HCT116 (cell line): ENCODE measurements at regions not wholly inside any gene's neighbourhood (a gene's known extent, or its start where the extent isn't known, plus 50 kb on each side); places are given as distances from the start of the nearest gene placed in this dataset.

ENCODE experiments used
- ATAC-seq: fragments of 200-7000 bp; cut with Tn5 transposase; 2 replicates; pipeline ENCODE4 v1.9.1; 2020; ENCODE audit warnings: mild to moderate bottlenecking, moderate library complexity
- BruUV-seq: library from RNA; stranded (reverse); fragments of 400-500 nt; replicated peaks from 2 replicates; lab custom pipeline; 2021; lab: Mats Ljungman, UMichigan
- CTCF ChIA-PET: fragments of 300-600 bp; sonication (Branson Sonifier 250); formaldehyde crosslinking; loops from one replicate; lab custom pipeline; 2021; ENCODE audit warnings: antibody characterized with exemption; lab: Charles Lee
- POLR2A ChIA-PET: fragments of 300-600, 350-600 bp; sonication (Branson Sonifier 250); formaldehyde crosslinking; loops from one replicate; lab custom pipeline; 2021; ENCODE audit warnings: antibody characterized with exemption; lab: Charles Lee
- RAD21 ChIA-PET, 2 experiments: fragments of 300-600 bp; sonication (Branson Sonifier 250); formaldehyde crosslinking; loops; one replicate each; lab custom pipeline; 2023; ENCODE audit warnings: low total read pairs in 2 of 2; ENCODE audit not compliant: uncharacterized antibody in 2 of 2, unreplicated experiment in 2 of 2, low non-redundant PET in 1 of 2; lab: Charles Lee
- DNase-seq: peaks from one replicate; pipeline ENCODE4 v3.0.0-alpha.2; 2010; ENCODE audit warnings: low read depth, low spot score
- H2AFZ ChIP-seq: fragments of 200-600 bp; shearing (Covaris generic), sonication (generic); 2 replicates; pipeline ENCODE4 v1.6.1; 2017; ENCODE audit warnings: low read depth, mixed run types, mixed read lengths, antibody characterized with exemption, low read length; ENCODE audit not compliant: poor library complexity, severe bottlenecking
- H3K27ac ChIP-seq: 2 replicates; pipeline ENCODE4 v1.5.1; 2012; ENCODE audit warnings: low read depth, low read length
- H3K27me3 ChIP-seq: fragments of 200-600 bp; sonication (generic); 2 replicates; pipeline ENCODE4 v1.6.1; 2016; ENCODE audit warnings: mixed run types, low read length, mixed read lengths; ENCODE audit not compliant: insufficient read depth
- H3K36me3 ChIP-seq, 2 experiments: fragments of 200-500 bp in 1 of 2; fragments of 200-600 bp in 1 of 2; sonication (Bioruptor generic) in 1 of 2; sonication (generic) in 1 of 2; 2 replicates each; pipeline versions ENCODE4 v1.5.1 to v1.6.1; 2014 to 2016; ENCODE audit warnings: low read length in 2 of 2, inconsistent platforms in 1 of 2, mixed read lengths in 1 of 2, mixed run types in 1 of 2; ENCODE audit not compliant: insufficient read depth in 2 of 2, control insufficient read depth in 1 of 2
- H3K4me1 ChIP-seq, 2 experiments: fragments of 200-600 bp in 1 of 2; sonication (generic) in 1 of 2; 2 replicates each; pipeline versions ENCODE4 v1.5.1 to v1.6.1; 2012 to 2017; ENCODE audit warnings: low read length in 2 of 2, inconsistent platforms in 1 of 2, mild to moderate bottlenecking in 1 of 2, mixed read lengths in 1 of 2, mixed run types in 1 of 2, moderate library complexity in 1 of 2; ENCODE audit not compliant: insufficient read depth in 2 of 2, control insufficient read depth in 1 of 2
- H3K4me2 ChIP-seq: fragments of 200-600 bp; sonication (generic); 2 replicates; pipeline ENCODE4 v1.6.1; 2017; ENCODE audit warnings: mixed run types, low read length, mixed read lengths
- H3K4me3 ChIP-seq, 2 experiments: fragments of 200-600 bp in 1 of 2; sonication (generic) in 1 of 2; replicated peaks in 1 of 2; 2 replicates each; pipeline ENCODE4 v1.5.1; 2011 to 2016; ENCODE audit warnings: low read length in 2 of 2, control low read depth in 1 of 2, low read depth in 1 of 2, mild to moderate bottlenecking in 1 of 2, mixed read lengths in 1 of 2, mixed run types in 1 of 2
- H3K79me2 ChIP-seq: fragments of 200-600 bp; sonication (generic); 2 replicates; pipeline ENCODE4 v1.6.1; 2017; ENCODE audit warnings: mild to moderate bottlenecking, mixed run types, low read length, moderate library complexity, mixed read lengths; ENCODE audit not compliant: insufficient read depth
- H3K9ac ChIP-seq: fragments of 200-600 bp; sonication (generic); 2 replicates; pipeline ENCODE4 v1.6.1; 2016; ENCODE audit warnings: low read length, mixed read lengths
- H3K9me2 ChIP-seq: fragments of 200-600 bp; sonication (generic), shearing (Covaris generic); 2 replicates; pipeline ENCODE4 v1.6.1; 2017; ENCODE audit warnings: mixed run types, mild to moderate bottlenecking, moderate library complexity; ENCODE audit not compliant: insufficient read depth
- H3K9me3 ChIP-seq, 2 experiments: fragments of 200-500 bp in 1 of 2; fragments of 200-600 bp in 1 of 2; sonication (Bioruptor generic) in 1 of 2; sonication (generic) in 1 of 2; 2 replicates each; pipeline ENCODE4 v1.6.1; 2014 to 2017; ENCODE audit warnings: low read length in 2 of 2, mixed read lengths in 2 of 2, inconsistent platforms in 1 of 2, low read depth in 1 of 2, mild to moderate bottlenecking in 1 of 2, mixed run types in 1 of 2, moderate library complexity in 1 of 2; ENCODE audit not compliant: control insufficient read depth in 1 of 2, insufficient read depth in 1 of 2
- H4K20me1 ChIP-seq: fragments of 200-600 bp; sonication (generic), shearing (Covaris generic); 2 replicates; pipeline ENCODE4 v1.6.1; 2017; ENCODE audit warnings: mixed run types, mild to moderate bottlenecking, moderate library complexity; ENCODE audit not compliant: insufficient read depth
- CTCF ChIP-seq, 3 experiments: fragments of 200-600 bp in 1 of 3; sonication (generic) in 1 of 3; IDR thresholded peaks in 2 of 3; conservative IDR thresholded peaks in 1 of 3; 2 replicates each; pipeline ENCODE4 v1.5.1; 2012 to 2017; ENCODE audit warnings: low read depth in 2 of 3, low read length in 2 of 3, antibody characterized with exemption in 1 of 3, borderline replicate concordance in 1 of 3, control low read depth in 1 of 3, mild to moderate bottlenecking in 1 of 3, mixed read lengths in 1 of 3, mixed run types in 1 of 3, moderate library complexity in 1 of 3; ENCODE audit not compliant: insufficient read depth in 1 of 3
- EGR1 ChIP-seq: IDR thresholded peaks from 2 replicates; pipeline ENCODE4 v1.6.1; 2012; ENCODE audit warnings: low read depth
- EZH2 ChIP-seq: fragments of 200-600 bp; sonication (generic); IDR thresholded peaks from 2 replicates; pipeline ENCODE4 v1.6.1; 2017; ENCODE audit warnings: antibody characterized with exemption, mixed run types
- SIN3A ChIP-seq: IDR thresholded peaks from 2 replicates; pipeline ENCODE4 v1.6.1; 2012; ENCODE audit warnings: low read depth
- SP1 ChIP-seq: IDR thresholded peaks from 2 replicates; pipeline ENCODE4 v1.6.1; 2012; ENCODE audit warnings: low read depth
- intact Hi-C: fragments of 100-400 bp; cut with micrococcal nuclease; formaldehyde crosslinking; loops from 2 replicates; pipeline ENCODE4 v1.10.0; 2022

GRCh38 chr3:8371960-8372463 is 129.6 kb upstream of the LMCD1 start (continued):
- no peak for TF ChIP-seq EGR1
- TF ChIP-seq, all 23 proteins: peak for 0

- ChIA-PET CTCF (no interaction called here), POLR2A (no interaction called here), RAD21 (no interaction called here)
- H3K9me3 ChIP-seq, result no peaks in the 10 kb centered on the region
- intact Hi-C loops, result no loop called here
- no peak overlapping the region for H3K27ac ChIP-seq
- ATAC-seq (no peak), DNase-seq (no peak)
- no peaks in the 10 kb centered on the region for H3K79me2 ChIP-seq
- no peak overlapping the region for H2AFZ ChIP-seq
- no peaks in the 10 kb centered on the region for H3K9me2 ChIP-seq
- no peaks in the 10 kb centered on the region for H4K20me1 ChIP-seq
- peaks cover 15% of the 10 kb centered on the region; the same call in 1 of the 2 replicates for H3K27me3 ChIP-seq
- no peak overlapping the region for H3K4me2 ChIP-seq
- no peak overlapping the region for H3K9ac ChIP-seq
- H3K4me1 ChIP-seq, result no peaks in the 10 kb centered on the region
- H3K36me3 ChIP-seq, result no peaks in the 10 kb centered on the region
- TF ChIP-seq SIN3A, result no peak
- TF ChIP-seq SP1, result no peak
- TF ChIP-seq CTCF (IDR thresholded peaks at IDR 0.05 in 2 of 3, conservative IDR thresholded peaks at IDR 0.05 in 1 of 3; ENCODE audit: borderline replicate concordance in 1 of 3, insufficient read depth in 1 of 3, low read depth in 2 of 3, low read length in 2 of 3), result no peak
- no peak for TF ChIP-seq EZH2
- H3K4me3 ChIP-seq, result no peak overlapping the region
- no TSS peak for BruUV-seq
These were observed 120.5 kb upstream of the LMCD1 start for GRCh38 chr3:8380904-8381704.
